GM10248 (cell line): ENCODE measurements at regions not wholly inside any gene's neighbourhood (a gene's known extent, or its start where the extent isn't known, plus 50 kb on each side); places are given as distances from the start of the nearest gene placed in this dataset.
"Not testable (repeated sequence)": the region's sequence is repeated elsewhere in the genome, so short reads cannot be mapped to it uniquely, and the experiment has no call there.

Experiments
- CTCF ChIA-PET: fragments of 300-600 bp; sonication (Branson Sonifier 250); formaldehyde crosslinking; extraction: SDS; loops from one replicate; lab custom pipeline; 2021; ENCODE audit warnings: antibody characterized with exemption; lab: Yijun Ruan, JAX
- POLR2A ChIA-PET: fragments of 350-650 bp; sonication (Branson Sonifier 250); formaldehyde crosslinking; extraction: SDS; loops from one replicate; lab custom pipeline; 2020; ENCODE audit warnings: antibody characterized with exemption; lab: Yijun Ruan, JAX
- DNase-seq: peaks from one replicate; pipeline ENCODE4 v3.0.0; 2012; ENCODE audit errors: extremely low spot score
- CTCF ChIP-seq: IDR thresholded peaks from 2 replicates; pipeline ENCODE4 v1.5.1; 2012; ENCODE audit warnings: mild to moderate bottlenecking, low read depth; ENCODE audit errors: extremely low read depth, missing control alignments, control extremely low read depth

- ChIA-PET POLR2A (interaction anchor here (0.5 kb wide), 1 partner anchor 583 kb away, joined by 4 read pairs; no protein-coding TSS in a partner anchor), CTCF (no interaction called here)
- TF ChIP-seq CTCF: no peak
- DNase-seq: no peak
Measured at GRCh38 chr11:126149759-126150625, 61.5 kb downstream of the RPUSD4 start.

- POLR2A ChIA-PET: no interaction called here
Measured at GRCh38 chr11:126148317-126148716, 63.1 kb downstream of the RPUSD4 start.

GRCh38 chr11:126147208-126148111 is 64.0 kb downstream of the RPUSD4 start:
- POLR2A ChIA-PET: no interaction called here
- CTCF ChIA-PET: no interaction called here
- no peak for DNase-seq
- no peak for TF ChIP-seq CTCF

More at GRCh38 chr11:126148317-126148716, 63.1 kb downstream of the RPUSD4 start:
- no peak for DNase-seq
- CTCF ChIA-PET: no interaction called here
- no peak for TF ChIP-seq CTCF

- DNase-seq: no peak
- no peak for TF ChIP-seq CTCF
- CTCF ChIA-PET: no interaction called here
- POLR2A ChIA-PET: no interaction called here
Measured at GRCh38 chr11:126146454-126147192, 64.8 kb downstream of the RPUSD4 start.

- ChIA-PET CTCF (no interaction called here), POLR2A (no interaction called here)
- no peak for TF ChIP-seq CTCF
Measured at GRCh38 chr11:126145954-126146353, 65.5 kb downstream of the RPUSD4 start.

GRCh38 chr11:126143491-126143890 is 68.0 kb downstream of the RPUSD4 start:
- DNase-seq, CTCF ChIA-PET, POLR2A ChIA-PET: not testable (repeated sequence)

More at GRCh38 chr11:126145954-126146353, 65.5 kb downstream of the RPUSD4 start:
- no peak for DNase-seq
